ENCODE measurements at regions not wholly inside any gene's neighbourhood (a gene's known extent, or its start where the extent isn't known, plus 50 kb on each side); places are given as distances from the start of the nearest gene placed in this dataset.

- DNase-seq (ENCODE audit: low spot score): no peak
These were observed 139.1 kb upstream of the DTNBP1 start for GRCh38 chr6:15801912-15802311.

GRCh38 chr6:15800841-15801617 lies 138.2 kb upstream of the DTNBP1 start:
- no peak for DNase-seq (ENCODE audit: low spot score)

GRCh38 chr6:15798533-15799255 lies 135.9 kb upstream of the DTNBP1 start:
- DNase-seq (ENCODE audit: low spot score): no peak

- no peak for DNase-seq (ENCODE audit: low spot score)
These were observed 134.0 kb upstream of the DTNBP1 start for GRCh38 chr6:15796844-15797243.

GRCh38 chr6:15796130-15796771 lies 133.4 kb upstream of the DTNBP1 start:
- no peak for DNase-seq (ENCODE audit: low spot score)

GRCh38 chr6:15793826-15794225 lies 131.0 kb upstream of the DTNBP1 start:
- DNase-seq (ENCODE audit: low spot score): no peak

- peak; percentile 47 for DNase-seq (ENCODE audit: low spot score)
These were observed 130.5 kb upstream of the DTNBP1 start for GRCh38 chr6:15793288-15793687.

GRCh38 chr6:15792842-15793241 lies 130.0 kb upstream of the DTNBP1 start:
- DNase-seq (ENCODE audit: low spot score): no peak

GRCh38 chr6:15791448-15792181 lies 128.8 kb upstream of the DTNBP1 start:
- no peak for DNase-seq (ENCODE audit: low spot score)

- no peak for DNase-seq (ENCODE audit: low spot score)
These were observed 127.3 kb upstream of the DTNBP1 start for GRCh38 chr6:15790116-15790515.

GRCh38 chr6:15786846-15787245 lies 124.0 kb upstream of the DTNBP1 start:
- DNase-seq (ENCODE audit: low spot score): no peak

GRCh38 chr6:15783484-15783883 lies 120.7 kb upstream of the DTNBP1 start:
- DNase-seq (ENCODE audit: low spot score): no peak

- no peak for DNase-seq (ENCODE audit: low spot score)
These were observed 119.1 kb upstream of the DTNBP1 start for GRCh38 chr6:15781890-15782289.

- DNase-seq (ENCODE audit: low spot score): no peak
These were observed 118.5 kb upstream of the DTNBP1 start for GRCh38 chr6:15781333-15781732.

GRCh38 chr6:15780437-15780836 lies 117.6 kb upstream of the DTNBP1 start:
- no peak for DNase-seq (ENCODE audit: low spot score)

- DNase-seq (ENCODE audit: low spot score): no peak
These were observed 116.9 kb upstream of the DTNBP1 start for GRCh38 chr6:15779726-15780125.

GRCh38 chr6:15776458-15776980 lies 113.7 kb upstream of the DTNBP1 start:
- DNase-seq (ENCODE audit: low spot score): no peak

GRCh38 chr6:15775741-15776140 lies 112.9 kb upstream of the DTNBP1 start:
- no peak for DNase-seq (ENCODE audit: low spot score)

GRCh38 chr6:15775076-15775634 lies 112.3 kb upstream of the DTNBP1 start:
- no peak for DNase-seq (ENCODE audit: low spot score)

- no peak for DNase-seq (ENCODE audit: low spot score)
These were observed 111.1 kb upstream of the DTNBP1 start for GRCh38 chr6:15773806-15774410.

Measured in SW480 (cell line).